CD8-positive, alpha-beta memory T cell (primary cell): ENCODE measurements at regions not wholly inside any gene's neighbourhood (a gene's known extent, or its start where the extent isn't known, plus 50 kb on each side); places are given as distances from the start of the nearest gene placed in this dataset.

Experiments used
- CTCF ChIA-PET: fragments of 350-600 bp; sonication (Branson Sonifier 250); formaldehyde crosslinking; loops from one replicate; lab custom pipeline; 2021; ENCODE audit warnings: antibody characterized with exemption; lab: Charles Lee
- POLR2A ChIA-PET: fragments of 350-600 bp; sonication (Branson Sonifier 250); formaldehyde crosslinking; loops from one replicate; lab custom pipeline; 2021; ENCODE audit warnings: antibody characterized with exemption; lab: Charles Lee
- DNase-seq, 5 donors: peaks; one replicate each; pipeline versions ENCODE4 v3.0.0 to v3.0.0-alpha.2; 2020 to 2022; ENCODE audit warnings: mixed read lengths in 1 of 5
- H3K27ac ChIP-seq: one replicate; pipeline ENCODE4 v1.7.0; 2013; ENCODE audit warnings: low read depth, mild to moderate bottlenecking, low read length, moderate library complexity
- H3K27me3 ChIP-seq: 2 replicates; pipeline ENCODE4 v1.7.0; 2013; ENCODE audit warnings: low read length, mild to moderate bottlenecking; ENCODE audit not compliant: insufficient read depth, poor library complexity, severe bottlenecking
- H3K36me3 ChIP-seq: 2 replicates; pipeline ENCODE4 v1.7.0; 2013; ENCODE audit warnings: mild to moderate bottlenecking, low read length, moderate library complexity; ENCODE audit not compliant: insufficient read depth
- H3K4me1 ChIP-seq: 2 replicates; pipeline ENCODE4 v1.7.0; 2013; ENCODE audit warnings: mild to moderate bottlenecking, low read length, moderate library complexity; ENCODE audit not compliant: insufficient read depth
- H3K4me3 ChIP-seq: 2 replicates; pipeline ENCODE4 v1.7.0; 2013; ENCODE audit warnings: mild to moderate bottlenecking, low read length
- H3K9me3 ChIP-seq: 2 replicates; pipeline ENCODE4 v1.7.0; 2013; ENCODE audit warnings: mild to moderate bottlenecking, low read length
- H3K27ac Mint-ChIP-seq, 8 donors: one replicate each; pipeline ENCODE4 v1.8.0; 2020 to 2021; ENCODE audit warnings: mixed read lengths in 8 of 8, mild to moderate bottlenecking in 6 of 8, inconsistent platforms in 3 of 8, moderate library complexity in 3 of 8
- H3K27me3 Mint-ChIP-seq, 2 donors: one replicate each; pipeline ENCODE4 v1.8.0; 2020 to 2021; ENCODE audit warnings: mixed read lengths in 2 of 2, mild to moderate bottlenecking in 1 of 2, moderate library complexity in 1 of 2
- H3K36me3 Mint-ChIP-seq, 3 donors: one replicate each; pipeline ENCODE4 v1.8.0; 2020 to 2021; ENCODE audit warnings: mixed read lengths in 3 of 3, inconsistent platforms in 1 of 3, mild to moderate bottlenecking in 1 of 3
- H3K4me1 Mint-ChIP-seq, 3 donors: one replicate each; pipeline ENCODE4 v1.8.0; 2020 to 2021; ENCODE audit warnings: mixed read lengths in 3 of 3, inconsistent platforms in 1 of 3, mild to moderate bottlenecking in 1 of 3
- H3K4me3 Mint-ChIP-seq, 7 donors: one replicate each; pipeline ENCODE4 v1.8.0; 2020 to 2021; ENCODE audit warnings: mixed read lengths in 7 of 7, mild to moderate bottlenecking in 6 of 7, moderate library complexity in 4 of 7, inconsistent platforms in 2 of 7
- H3K9me3 Mint-ChIP-seq, 5 donors: one replicate each; pipeline ENCODE4 v1.8.0; 2020 to 2022; ENCODE audit warnings: mixed read lengths in 5 of 5, mild to moderate bottlenecking in 3 of 5, moderate library complexity in 2 of 5, inconsistent platforms in 1 of 5

DNA sequence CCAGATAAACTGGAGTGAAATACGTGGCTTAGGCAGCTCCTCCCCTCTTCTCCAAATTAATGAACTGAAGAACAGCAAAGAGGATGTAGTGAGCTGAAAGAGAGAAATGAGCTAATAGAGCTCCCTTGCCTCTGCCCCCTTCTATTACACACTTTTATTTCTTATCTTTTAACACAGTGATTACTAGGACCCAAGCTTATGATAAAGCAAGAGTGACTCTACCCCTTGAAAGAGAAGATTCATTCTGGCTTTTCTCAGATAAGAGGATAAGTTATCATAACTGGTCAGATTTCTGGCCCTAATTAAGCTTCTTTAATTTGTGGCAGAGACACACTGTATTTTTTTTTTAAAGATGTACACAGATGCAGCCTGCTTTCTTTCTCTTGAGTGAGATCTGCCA, 102.2 kb downstream of the MSTN start:
- H3K4me1 Mint-ChIP-seq = peaks cover 0 to 2% (median 1%) of the 10 kb centered on the region in 3 donors
- Histone ChIP-seq H3K4me1 (no peaks in the 10 kb centered on the region), H3K36me3 (no peaks in the 10 kb centered on the region), H3K4me3 (no peak overlapping the region), H3K27me3 (no peaks in the 10 kb centered on the region), H3K27ac (no peak overlapping the region), H3K9me3 (no peaks in the 10 kb centered on the region)
- H3K27me3 Mint-ChIP-seq = peaks cover 4 to 13% of the 10 kb centered on the region in 2 donors
- ChIA-PET CTCF (no interaction called here), POLR2A (no interaction called here)
- H3K27ac Mint-ChIP-seq = no peak overlapping the region
- no peaks in the 10 kb centered on the region for H3K36me3 Mint-ChIP-seq
- peaks cover 0 to 2% (median 0%) of the 10 kb centered on the region in 5 donors for H3K9me3 Mint-ChIP-seq
- no peak for DNase-seq
- no peak overlapping the region for H3K4me3 Mint-ChIP-seq

DNA sequence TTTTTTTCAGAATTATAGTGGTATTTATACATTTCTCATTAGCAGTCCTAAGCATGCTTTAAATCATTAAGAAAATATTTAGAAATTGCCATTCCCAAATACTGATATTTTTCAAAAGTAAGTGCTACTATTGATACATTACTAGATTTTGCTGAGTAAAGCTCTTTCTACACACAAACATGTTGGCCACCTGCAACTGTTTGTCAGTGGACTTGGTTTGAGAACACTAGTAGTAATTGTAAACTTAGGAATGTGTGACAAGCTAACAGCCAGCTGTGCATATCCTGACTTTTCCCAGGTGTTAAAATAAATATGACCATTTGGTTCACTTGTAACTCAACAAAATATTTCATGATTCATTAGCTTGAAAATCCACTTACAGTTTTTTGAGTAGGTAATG, 103.1 kb downstream of the MSTN start:
- Mint-ChIP-seq H3K36me3 (no peaks in the 10 kb centered on the region), H3K9me3 (no peaks in the 10 kb centered on the region), H3K4me1 (peaks cover 3 to 9% (median 8%) of the 10 kb centered on the region in 3 donors)

DNA sequence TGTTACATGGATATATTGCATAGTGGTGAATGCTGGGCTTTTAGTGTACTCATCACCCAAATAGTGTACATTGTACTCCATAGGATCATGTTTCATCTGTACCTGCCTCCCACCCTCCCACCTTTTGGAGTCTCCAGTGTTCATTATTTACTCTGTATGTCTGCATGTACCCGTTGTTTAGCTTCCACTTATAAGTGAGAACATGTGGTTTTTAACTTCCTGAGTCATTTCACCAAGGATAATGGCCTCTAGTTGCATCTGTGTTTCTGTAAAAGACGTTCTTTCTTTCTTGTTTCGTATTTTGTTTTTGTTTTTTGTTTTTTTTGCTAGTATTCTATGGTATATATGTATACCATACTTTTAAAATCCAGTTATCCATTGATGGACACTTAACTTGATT, 107.5 kb downstream of the MSTN start:
- Histone ChIP-seq H3K27me3 (no peaks in the 10 kb centered on the region), H3K27ac (no peak overlapping the region), H3K36me3 (no peaks in the 10 kb centered on the region), H3K4me3 (no peak overlapping the region), H3K9me3 (no peaks in the 10 kb centered on the region), H3K4me1 (no peaks in the 10 kb centered on the region)
- Mint-ChIP-seq H3K27ac (no peak overlapping the region), H3K36me3 (no peaks in the 10 kb centered on the region), H3K27me3 (peaks cover 5 to 11% of the 10 kb centered on the region in 2 donors), H3K4me1 (peaks cover 3 to 18% (median 11%) of the 10 kb centered on the region in 3 donors), H3K4me3 (no peak overlapping the region), H3K9me3 (no peaks in the 10 kb centered on the region)
- ChIA-PET POLR2A (no interaction called here), CTCF (no interaction called here)
- no peak for DNase-seq

More for the DNA sequence above, 103.1 kb downstream of the MSTN start:
- ChIA-PET CTCF (no interaction called here), POLR2A (no interaction called here)
- H3K27ac ChIP-seq = no peak overlapping the region
- H3K4me3 Mint-ChIP-seq = no peak overlapping the region
- H3K36me3 ChIP-seq = no peaks in the 10 kb centered on the region
- peaks cover 4 to 10% of the 10 kb centered on the region in 2 donors for H3K27me3 Mint-ChIP-seq
- no peak for DNase-seq
- H3K27ac Mint-ChIP-seq = no peak overlapping the region
- no peak overlapping the region for H3K4me3 ChIP-seq
- H3K27me3 ChIP-seq = no peaks in the 10 kb centered on the region
- no peaks in the 10 kb centered on the region for H3K4me1 ChIP-seq
- H3K9me3 ChIP-seq = no peaks in the 10 kb centered on the region

DNA sequence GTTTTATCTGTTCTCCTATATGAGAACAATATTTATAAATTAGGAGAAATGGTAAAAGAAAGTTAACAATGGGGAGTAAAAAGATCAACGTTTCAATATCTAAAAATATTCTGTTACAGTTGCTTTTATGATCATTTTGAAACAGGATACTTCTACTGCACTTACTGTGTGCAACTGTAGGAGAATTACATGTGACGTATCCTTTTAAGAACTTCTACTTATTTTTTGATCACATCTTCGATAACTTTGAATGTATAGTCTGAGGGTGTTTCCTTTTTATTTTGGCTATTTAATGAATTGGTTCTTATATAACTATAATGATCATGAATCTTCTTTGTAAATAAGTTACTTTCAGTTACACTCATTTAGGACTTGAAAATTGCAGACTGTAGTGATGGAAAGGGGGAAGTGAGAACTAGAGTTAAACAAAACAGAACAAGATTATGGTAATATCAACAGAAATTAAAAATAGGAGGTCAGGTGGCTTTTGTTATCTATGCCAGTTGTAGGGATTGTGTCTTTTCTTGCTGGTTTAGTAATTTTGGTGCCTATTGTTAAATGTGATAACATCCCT, 109.9 kb downstream of the MSTN start:
- Histone ChIP-seq H3K9me3 (no peaks in the 10 kb centered on the region), H3K4me1 (no peaks in the 10 kb centered on the region), H3K27ac (no peak overlapping the region), H3K27me3 (no peaks in the 10 kb centered on the region), H3K4me3 (no peak overlapping the region), H3K36me3 (no peaks in the 10 kb centered on the region)
- Mint-ChIP-seq H3K27ac (no peak overlapping the region), H3K27me3 (peaks cover 3 to 11% of the 10 kb centered on the region in 2 donors), H3K4me3 (no peak overlapping the region), H3K4me1 (peaks cover 3 to 18% (median 11%) of the 10 kb centered on the region in 3 donors), H3K36me3 (no peaks in the 10 kb centered on the region), H3K9me3 (no peaks in the 10 kb centered on the region)
- CTCF ChIA-PET = no interaction called here
- no peak for DNase-seq
- POLR2A ChIA-PET = no interaction called here

DNA sequence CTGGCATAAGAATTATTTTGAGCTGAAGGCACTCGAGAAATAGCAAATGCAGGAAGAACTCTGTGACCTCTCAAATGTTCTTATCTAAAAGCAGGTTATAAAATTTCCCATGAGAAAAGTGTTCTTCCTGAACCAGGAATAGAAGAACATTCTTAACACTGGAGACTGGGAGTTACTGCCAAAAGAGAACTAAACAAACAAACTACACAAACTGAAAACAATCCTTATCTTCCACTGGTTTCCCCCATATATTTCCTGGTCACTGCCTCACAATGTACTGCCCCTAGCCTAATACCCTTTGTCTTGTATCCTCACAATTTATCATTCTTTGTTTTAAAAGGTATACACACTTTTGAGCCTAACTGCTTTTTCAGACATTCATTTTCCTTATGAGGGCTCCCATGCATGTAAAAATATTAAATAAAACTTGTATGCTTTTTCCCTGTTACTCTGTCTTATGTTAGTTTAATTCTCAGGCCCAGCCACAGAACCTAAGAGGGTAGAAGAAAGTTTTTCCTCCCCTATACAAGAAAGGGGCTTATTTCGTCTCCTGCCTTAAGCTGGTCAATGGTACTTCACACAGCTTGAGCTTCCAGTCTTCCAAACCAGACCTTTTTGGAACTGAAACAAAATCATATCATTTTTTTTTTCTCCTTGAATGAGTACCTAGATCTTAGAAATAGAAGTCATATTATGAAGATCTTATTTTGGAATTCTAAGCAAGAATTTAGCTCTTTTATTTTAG, 110.6 kb downstream of the MSTN start:
- no peak for DNase-seq
- H3K27ac ChIP-seq = no peak overlapping the region
- H3K27me3 Mint-ChIP-seq = peaks cover 3 to 11% of the 10 kb centered on the region in 2 donors

DNA sequence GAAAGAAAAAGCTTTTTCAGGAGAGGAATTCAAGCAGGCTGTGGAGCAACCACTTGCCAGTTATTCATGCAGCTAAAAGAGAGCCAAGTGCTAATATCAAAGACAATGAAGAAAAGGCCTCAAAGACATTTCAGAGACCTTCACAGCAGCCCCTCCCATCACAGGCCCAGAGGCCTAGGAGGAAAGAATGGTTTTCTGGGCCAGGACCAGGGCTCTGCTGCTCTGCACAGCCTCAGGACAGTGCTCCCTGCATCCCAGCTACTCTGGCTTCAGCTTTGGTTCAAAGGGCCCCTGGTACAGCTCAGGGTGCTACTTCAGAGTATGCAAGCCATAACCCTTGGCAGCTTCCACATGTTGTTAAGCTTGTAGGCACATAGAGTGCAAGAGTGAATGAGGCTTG, 119.5 kb downstream of the MSTN start:
- Histone ChIP-seq H3K27me3 (no peaks in the 10 kb centered on the region), H3K4me1 (no peaks in the 10 kb centered on the region), H3K36me3 (no peaks in the 10 kb centered on the region), H3K27ac (no peak overlapping the region), H3K4me3 (no peak overlapping the region), H3K9me3 (peaks cover 5% of the 10 kb centered on the region)
- DNase-seq = no peak
- POLR2A ChIA-PET = no interaction called here
- Mint-ChIP-seq H3K9me3 (peaks cover 25 to 41% (median 32%) of the 10 kb centered on the region in 5 donors), H3K4me1 (no peaks in the 10 kb centered on the region), H3K27me3 (no peaks in the 10 kb centered on the region), H3K4me3 (no peak overlapping the region), H3K27ac (no peak overlapping the region), H3K36me3 (peaks cover 0 to 7% (median 0%) of the 10 kb centered on the region in 3 donors)
- CTCF ChIA-PET = no interaction called here

More for the DNA sequence above, 110.6 kb downstream of the MSTN start:
- Mint-ChIP-seq H3K9me3 (no peaks in the 10 kb centered on the region), H3K27ac (no peak overlapping the region), H3K36me3 (no peaks in the 10 kb centered on the region), H3K4me3 (no peak overlapping the region), H3K4me1 (peaks cover 3 to 18% (median 11%) of the 10 kb centered on the region in 3 donors)
- no peaks in the 10 kb centered on the region for H3K27me3 ChIP-seq
- ChIA-PET CTCF (no interaction called here), POLR2A (no interaction called here)
- no peak overlapping the region for H3K4me3 ChIP-seq
- no peaks in the 10 kb centered on the region for H3K9me3 ChIP-seq
- no peaks in the 10 kb centered on the region for H3K4me1 ChIP-seq
- no peaks in the 10 kb centered on the region for H3K36me3 ChIP-seq

- no peak overlapping the region for H3K27ac ChIP-seq
- H3K27me3 ChIP-seq = no peaks in the 10 kb centered on the region
- no peak for DNase-seq
- peaks cover 5% of the 10 kb centered on the region for H3K9me3 ChIP-seq
- Mint-ChIP-seq H3K27ac (no peak overlapping the region), H3K36me3 (peaks cover 0 to 7% (median 0%) of the 10 kb centered on the region in 3 donors), H3K4me1 (no peaks in the 10 kb centered on the region), H3K27me3 (no peaks in the 10 kb centered on the region), H3K4me3 (no peak overlapping the region), H3K9me3 (peaks cover 25 to 41% (median 32%) of the 10 kb centered on the region in 5 donors)
- CTCF ChIA-PET = no interaction called here
- H3K4me1 ChIP-seq = no peaks in the 10 kb centered on the region
- POLR2A ChIA-PET = no interaction called here
- H3K36me3 ChIP-seq = no peaks in the 10 kb centered on the region
- no peak overlapping the region for H3K4me3 ChIP-seq
Observed at GRCh38 chr2:189940913-189941312, 121.6 kb downstream of the MSTN start.

- ChIA-PET POLR2A (no interaction called here), CTCF (no interaction called here)
- DNase-seq = no peak
- no peak overlapping the region for H3K27ac Mint-ChIP-seq
- H3K36me3 Mint-ChIP-seq = no peaks in the 10 kb centered on the region
- H3K4me3 ChIP-seq = no peak overlapping the region
- H3K27me3 ChIP-seq = no peaks in the 10 kb centered on the region
- H3K9me3 ChIP-seq = peaks cover 5% of the 10 kb centered on the region
- no peaks in the 10 kb centered on the region for H3K36me3 ChIP-seq
- H3K4me3 Mint-ChIP-seq = no peak overlapping the region
- no peaks in the 10 kb centered on the region for H3K4me1 Mint-ChIP-seq
- peaks cover 0 to 13% of the 10 kb centered on the region in 2 donors for H3K27me3 Mint-ChIP-seq
- no peaks in the 10 kb centered on the region for H3K4me1 ChIP-seq
- no peak overlapping the region for H3K27ac ChIP-seq
- H3K9me3 Mint-ChIP-seq = peaks cover 22 to 30% (median 25%) of the 10 kb centered on the region in 5 donors
Observed at GRCh38 chr2:189937691-189938090, 124.8 kb downstream of the MSTN start.
